Gastroesophageal sphincter (tissue), 4 donors: ENCODE measurements at regions not wholly inside any gene's neighbourhood (a gene's known extent, or its start where the extent isn't known, plus 50 kb on each side); places are given as distances from the start of the nearest gene placed in this dataset.

ENCODE experiments used
- ATAC-seq: fragments of 150-250 bp; one replicate; pipeline ENCODE4 v1.9.1; 2016; ENCODE audit warnings: mild to moderate bottlenecking, moderate library complexity
- H3K27ac ChIP-seq, 4 donors: fragments of 200-600 bp; sonication (generic) in 3 of 4; 1 replicate in 3 of 4; 2 replicates in 1 of 4; pipeline ENCODE4 v1.5.1; 2016 to 2019
- H3K27me3 ChIP-seq: fragments of 200-600 bp; sonication (generic); one replicate; pipeline ENCODE4 v1.5.1; 2019
- H3K36me3 ChIP-seq, 2 donors: fragments of 200-600 bp; sonication (generic); one replicate each; pipeline ENCODE4 v1.5.1; 2019; ENCODE audit warnings: control low read depth in 1 of 2
- H3K4me1 ChIP-seq, 3 donors: fragments of 200-600 bp; sonication (generic); 1 replicate in 2 of 3; 2 replicates in 1 of 3; pipeline ENCODE4 v1.5.1; 2016 to 2019; ENCODE audit warnings: control low read depth in 2 of 3
- H3K4me3 ChIP-seq, 2 donors: fragments of 200-600 bp; sonication (generic); one replicate each; pipeline ENCODE4 v1.5.1; 2019; ENCODE audit warnings: mild to moderate bottlenecking in 1 of 2, moderate library complexity in 1 of 2
- H3K9me3 ChIP-seq, 3 donors: fragments of 200-600 bp; sonication (generic); one replicate each; pipeline ENCODE4 v1.5.1; 2017 to 2019; ENCODE audit warnings: control low read depth in 2 of 3
- CTCF ChIP-seq, 4 experiments: fragments of 200-600 bp in 2 of 4; fragments of 450-650 bp in 2 of 4; sonication (generic) in 1 of 4; IDR thresholded peaks; one replicate each; pipeline ENCODE4 v1.5.1; 2017 to 2019; ENCODE audit warnings: antibody characterized with exemption in 4 of 4, mild to moderate bottlenecking in 2 of 4, moderate library complexity in 2 of 4
- EP300 ChIP-seq: sonication (generic); formaldehyde crosslinking; IDR thresholded peaks from one replicate; pipeline ENCODE4 v1.6.1; 2017; ENCODE audit warnings: antibody characterized with exemption, mild to moderate bottlenecking
- POLR2A ChIP-seq, 2 donors: fragments of 450-650 bp; IDR thresholded peaks; one replicate each; pipeline ENCODE4 v1.6.1; 2017; ENCODE audit warnings: antibody characterized with exemption in 2 of 2, mild to moderate bottlenecking in 2 of 2, moderate library complexity in 1 of 2
- POLR2AphosphoS5 ChIP-seq: sonication (generic); formaldehyde crosslinking; IDR thresholded peaks from one replicate; pipeline ENCODE4 v1.6.1; 2017; ENCODE audit warnings: antibody characterized with exemption
- WGBS, 2 donors: methylation state at CpG; one replicate each; pipeline ENCODE4 v1.1.5; 2018; ENCODE audit warnings: low coverage in 1 of 2; 5-methylcytosine and 5-hydroxymethylcytosine counted together

GRCh38 chrX:133473451-133473850, 58.2 kb upstream of the GPC4 start:
- no peak for TF ChIP-seq CTCF (IDR thresholded peaks at IDR 0.05)
- no peak for TF ChIP-seq EP300
- no peak for TF ChIP-seq POLR2AphosphoS5
- no peak for TF ChIP-seq POLR2A (IDR thresholded peaks at IDR 0.05)
- no peaks in the 10 kb centered on the region for H3K27me3 ChIP-seq
- H3K4me3 ChIP-seq, result no peak overlapping the region
- no peaks in the 10 kb centered on the region for H3K9me3 ChIP-seq
- H3K4me1 ChIP-seq, result peaks cover 0 to 38% (median 7%) of the 10 kb centered on the region in 3 donors
- no peak overlapping the region for H3K27ac ChIP-seq
- ATAC-seq, result no peak
- H3K36me3 ChIP-seq, result no peaks in the 10 kb centered on the region

DNA sequence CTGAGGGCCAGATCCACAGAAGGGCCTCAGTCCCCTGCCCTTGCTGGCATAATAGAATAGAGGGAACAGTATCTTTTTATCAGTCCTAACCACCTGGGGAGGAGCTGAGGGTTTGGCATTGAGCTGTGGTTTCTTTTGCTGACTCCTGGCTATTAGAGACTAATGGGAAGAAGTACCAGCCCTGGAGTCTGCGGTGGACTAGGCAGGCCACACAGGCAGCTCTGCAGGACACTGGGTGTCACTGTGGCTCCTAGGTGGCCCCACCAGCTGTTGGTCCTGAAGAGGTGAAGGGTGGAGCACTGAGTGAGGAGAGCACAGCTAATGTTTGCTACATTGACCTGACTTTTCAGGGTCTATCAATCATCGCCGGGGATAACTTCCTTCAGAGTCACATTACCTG, 52.8 kb upstream of the GPC4 start:
- Histone ChIP-seq H3K27me3 (no peaks in the 10 kb centered on the region), H3K4me3 (no peak overlapping the region), H3K36me3 (no peaks in the 10 kb centered on the region), H3K27ac (no peak overlapping the region), H3K9me3 (no peaks in the 10 kb centered on the region), H3K4me1 (no peaks in the 10 kb centered on the region)
- TF ChIP-seq CTCF (IDR thresholded peaks at IDR 0.05) (no peak), POLR2AphosphoS5 (no peak), POLR2A (IDR thresholded peaks at IDR 0.05) (no peak), EP300 (no peak)
- no peak for ATAC-seq
- 50 to 80% methylated on average over 1 of the region's 3 CpGs for WGBS, 2 donors

DNA sequence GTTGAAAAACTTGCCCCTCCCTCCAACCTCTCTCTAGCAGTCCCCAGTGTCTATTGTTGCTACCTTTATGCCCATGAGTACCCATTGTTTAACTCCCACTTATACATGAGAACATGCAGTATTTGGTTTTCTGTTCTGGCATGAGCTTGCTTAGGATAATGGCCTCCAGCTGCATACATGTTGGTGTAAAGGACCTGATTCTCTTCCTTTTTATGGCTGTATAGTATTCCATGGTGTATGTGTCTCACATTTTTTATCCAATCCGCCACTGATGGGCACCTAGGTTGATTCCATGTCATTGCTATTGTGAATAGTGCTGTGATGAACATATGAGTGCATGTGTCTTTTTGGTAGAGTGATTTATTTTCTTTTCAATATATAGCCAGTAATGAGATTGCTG, 50.0 kb upstream of the GPC4 start:
- H3K27ac ChIP-seq, result no peak overlapping the region
- TF ChIP-seq POLR2A (IDR thresholded peaks at IDR 0.05) (no peak), POLR2AphosphoS5 (no peak), CTCF (IDR thresholded peaks at IDR 0.05) (no peak), EP300 (no peak)
- H3K27me3 ChIP-seq, result no peaks in the 10 kb centered on the region
- no peak for ATAC-seq
- no peaks in the 10 kb centered on the region for H3K9me3 ChIP-seq
- 60% methylated on average over 1 of the region's 1 CpG; no CpG with 5 or more reads in 1 of the 2 donors for WGBS, 2 donors
- no peaks in the 10 kb centered on the region for H3K4me1 ChIP-seq
- H3K4me3 ChIP-seq, result no peak overlapping the region
- H3K36me3 ChIP-seq, result no peaks in the 10 kb centered on the region
